Spleen (tissue), 11 donors: ENCODE measurements at regions not wholly inside any gene's neighbourhood (a gene's known extent, or its start where the extent isn't known, plus 50 kb on each side); places are given as distances from the start of the nearest gene placed in this dataset.

Experiments
- DNase-seq: peaks from one replicate; pipeline ENCODE4 v3.0.0-alpha.2; 2020
- H3K27ac ChIP-seq, 8 donors: fragments of 200-600 bp; sonication (generic) in 7 of 8; 1 replicate in 4 of 8; 2 replicates in 4 of 8; pipeline versions ENCODE4 v1.5.0 to v1.8.0; 2016 to 2021; ENCODE audit warnings: inconsistent platforms in 4 of 8, mild to moderate bottlenecking in 4 of 8, moderate library complexity in 1 of 8
- H3K27me3 ChIP-seq, 7 donors: fragments of 200-600 bp; sonication (generic) in 6 of 7; replicated peaks in 1 of 7; 1 replicate in 4 of 7; 2 replicates in 3 of 7; pipeline versions ENCODE4 v1.5.0 to v1.8.0; 2016 to 2021; ENCODE audit warnings: inconsistent platforms in 3 of 7, mild to moderate bottlenecking in 1 of 7
- H3K36me3 ChIP-seq, 6 donors: fragments of 200-600 bp; sonication (generic) in 5 of 6; 1 replicate in 4 of 6; 2 replicates in 2 of 6; pipeline versions ENCODE4 v1.5.0 to v1.8.0; 2016 to 2021; ENCODE audit warnings: inconsistent platforms in 2 of 6
- H3K4me1 ChIP-seq, 6 donors: fragments of 200-600 bp; sonication (generic) in 5 of 6; 1 replicate in 3 of 6; 2 replicates in 3 of 6; pipeline versions ENCODE4 v1.5.0 to v1.8.0; 2016 to 2021; ENCODE audit warnings: inconsistent platforms in 3 of 6
- H3K4me3 ChIP-seq, 8 donors: fragments of 200-600 bp; sonication (generic) in 7 of 8; 1 replicate in 4 of 8; 2 replicates in 4 of 8; pipeline versions ENCODE4 v1.5.0 to v1.8.0; 2016 to 2021; ENCODE audit warnings: inconsistent platforms in 4 of 8, mild to moderate bottlenecking in 4 of 8, moderate library complexity in 2 of 8
- H3K9me3 ChIP-seq, 8 donors: fragments of 200-600 bp; sonication (generic) in 7 of 8; 1 replicate in 4 of 8; 2 replicates in 4 of 8; pipeline versions ENCODE4 v1.5.0 to v1.8.0; 2016 to 2021; ENCODE audit warnings: inconsistent platforms in 4 of 8
- CTCF ChIP-seq, 11 experiments: fragments of 200-600 bp in 7 of 11; fragments of 450-650 bp in 4 of 11; sonication (generic) in 4 of 11; IDR thresholded peaks in 8 of 11; conservative IDR thresholded peaks in 3 of 11; 1 replicate in 7 of 11; 2 replicates in 4 of 11; pipeline versions ENCODE4 v1.4.0 to v1.8.0; 2016 to 2021; ENCODE audit warnings: antibody characterized with exemption in 11 of 11, inconsistent platforms in 4 of 11, mild to moderate bottlenecking in 1 of 11
- POLR2A ChIP-seq, 3 donors: fragments of 450-650 bp; IDR thresholded peaks; one replicate each; pipeline ENCODE4 v1.5.1; 2017; ENCODE audit warnings: antibody characterized with exemption in 3 of 3, mild to moderate bottlenecking in 1 of 3
- POLR2AphosphoS5 ChIP-seq, 3 donors: sonication (generic); formaldehyde crosslinking; IDR thresholded peaks; one replicate each; pipeline ENCODE4 v1.5.1; 2017; ENCODE audit warnings: antibody characterized with exemption in 3 of 3
- WGBS, 5 donors: extraction: QIAGEN DNeasy Blood & Tissue Kit in 3 of 5; methylation state at CpG; one replicate each; pipeline versions ENCODE4 v1.1.5 to v1.1.7; 2013 to 2018; 5-methylcytosine and 5-hydroxymethylcytosine counted together
- intact Hi-C: fragments of 100-400 bp; cut with DNase I; formaldehyde crosslinking; loops from one replicate; pipeline ENCODE4 v1.15.0; 2023; ENCODE audit warnings: low total_unique reads
- donor health status: healthy with polysubstance abuse.
- donor health status: DM: no; HTN: no; CAD: no; lungs with moderate emphysema.
- donor health status: DM: no; HTN: no; CAD: no.
- donor health status: Bipolar disorder and iron deficiency.
- donor health status: healthy.
- donor health status: DM: no; HTN: no; CAD: no.
- donor health status: DM: yes; HTN: yes; CAD: no.

DNA sequence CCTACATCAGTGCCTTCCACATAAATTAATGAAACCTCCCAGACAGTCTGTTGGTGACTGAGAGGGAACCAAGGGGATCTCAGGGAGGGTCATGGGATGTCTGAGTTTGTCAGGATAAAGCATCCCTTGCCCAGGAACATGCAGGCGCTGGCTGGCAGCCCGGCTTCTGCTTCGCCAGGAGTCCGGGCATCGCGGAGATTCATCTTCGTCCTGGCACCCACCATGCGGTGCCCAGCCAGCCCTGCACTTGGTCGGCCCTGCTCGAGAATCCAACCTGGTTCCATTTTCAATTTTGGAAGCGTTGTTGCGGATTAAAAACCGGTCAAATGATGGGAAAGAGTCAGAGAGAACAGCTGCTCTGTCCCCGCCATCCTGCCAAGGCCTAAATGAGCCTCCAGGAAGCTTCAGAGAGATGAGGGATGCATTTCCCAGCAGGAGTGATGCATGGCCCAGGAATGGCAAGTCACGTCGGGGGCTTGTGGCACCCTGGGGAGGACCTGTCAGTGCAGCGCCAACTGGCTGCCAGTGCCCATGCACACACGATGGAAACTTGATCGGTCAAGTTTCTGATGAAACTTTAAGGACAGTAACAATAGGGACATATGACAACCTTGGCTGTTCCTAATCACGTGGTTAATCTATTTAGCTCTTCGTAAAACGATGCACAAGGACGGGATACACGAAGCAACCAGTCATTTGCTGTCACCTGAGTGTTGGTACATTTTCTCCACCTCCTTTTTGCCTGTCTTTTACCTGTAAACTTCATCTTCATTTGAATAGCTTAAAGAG is 260.8 kb upstream of the MKI67 start:
- no peak for DNase-seq
- Histone ChIP-seq H3K36me3 (no peaks in the 10 kb centered on the region), H3K27ac (no peak overlapping the region), H3K9me3 (no peaks in the 10 kb centered on the region), H3K4me1 (no peaks in the 10 kb centered on the region), H3K4me3 (no peak overlapping the region), H3K27me3 (peaks cover 0 to 5% (median 0%) of the 10 kb centered on the region in 7 donors)
- TF ChIP-seq POLR2A (IDR thresholded peaks at IDR 0.05) (no peak), POLR2AphosphoS5 (IDR thresholded peaks at IDR 0.05) (no peak), CTCF (IDR thresholded peaks at IDR 0.05 in 8 of 11, conservative IDR thresholded peaks at IDR 0.05 in 3 of 11) (no peak)
- 84 to 91% (median 88%) methylated on average over 24 of the region's 24 CpGs for WGBS, 5 donors
- intact Hi-C loops, result no loop called here

GRCh38 chr10:128390596-128390995 is 264.4 kb upstream of the MKI67 start:
- H3K4me1 ChIP-seq, result no peaks in the 10 kb centered on the region
- H3K27me3 ChIP-seq, result peaks cover 0 to 5% (median 0%) of the 10 kb centered on the region in 7 donors
- DNase-seq, result no peak
- TF ChIP-seq CTCF (IDR thresholded peaks at IDR 0.05 in 8 of 11, conservative IDR thresholded peaks at IDR 0.05 in 3 of 11) (no peak), POLR2AphosphoS5 (IDR thresholded peaks at IDR 0.05) (no peak), POLR2A (IDR thresholded peaks at IDR 0.05) (no peak)
- 34 to 50% (median 44%) methylated on average over 5 of the region's 5 CpGs for WGBS, 5 donors
- intact Hi-C loops, result no loop called here
- no peak overlapping the region for H3K4me3 ChIP-seq
- no peak overlapping the region for H3K27ac ChIP-seq
- no peaks in the 10 kb centered on the region for H3K36me3 ChIP-seq
- H3K9me3 ChIP-seq, result no peaks in the 10 kb centered on the region

- no peak for TF ChIP-seq POLR2A (IDR thresholded peaks at IDR 0.05)
- TF ChIP-seq CTCF (IDR thresholded peaks at IDR 0.05 in 8 of 11, conservative IDR thresholded peaks at IDR 0.05 in 3 of 11), result no peak
- TF ChIP-seq POLR2AphosphoS5 (IDR thresholded peaks at IDR 0.05), result no peak
- 60 to 81% (median 65%) methylated on average over 4 of the region's 4 CpGs for WGBS, 5 donors
- H3K4me3 ChIP-seq, result no peak overlapping the region
- no peak for DNase-seq
- peaks cover 0 to 5% (median 0%) of the 10 kb centered on the region in 7 donors for H3K27me3 ChIP-seq
- no peaks in the 10 kb centered on the region for H3K4me1 ChIP-seq
- H3K27ac ChIP-seq, result no peak overlapping the region
- no peaks in the 10 kb centered on the region for H3K9me3 ChIP-seq
- intact Hi-C loops, result no loop called here
- H3K36me3 ChIP-seq, result no peaks in the 10 kb centered on the region
These were observed 267.3 kb upstream of the MKI67 start for GRCh38 chr10:128393546-128393945.

GRCh38 chr10:128398118-128398517 is 271.9 kb upstream of the MKI67 start:
- no peaks in the 10 kb centered on the region for H3K4me1 ChIP-seq
- no peak overlapping the region for H3K4me3 ChIP-seq
- no peaks in the 10 kb centered on the region for H3K27me3 ChIP-seq
- H3K36me3 ChIP-seq, result no peaks in the 10 kb centered on the region
- no peak for TF ChIP-seq POLR2AphosphoS5 (IDR thresholded peaks at IDR 0.05)
- TF ChIP-seq POLR2A (IDR thresholded peaks at IDR 0.05), result no peak
- no peak for TF ChIP-seq CTCF (IDR thresholded peaks at IDR 0.05 in 8 of 11, conservative IDR thresholded peaks at IDR 0.05 in 3 of 11)
- H3K27ac ChIP-seq, result no peak overlapping the region
- WGBS, 5 donors, result 82 to 92% (median 88%) methylated on average over 8 of the region's 8 CpGs
- DNase-seq, result no peak
- intact Hi-C loops, result no loop called here
- peaks cover 0 to 17% (median 12%) of the 10 kb centered on the region in 8 donors for H3K9me3 ChIP-seq
